K562 (cell line): ENCODE measurements at regions not wholly inside any gene's neighbourhood (a gene's known extent, or its start where the extent isn't known, plus 50 kb on each side); places are given as distances from the start of the nearest gene placed in this dataset.

Experiments
- ATAC-seq: fragments of 200-7000 bp; cut with Tn5 transposase; 3 replicates; pipeline ENCODE4 v1.9.1; 2020; ENCODE audit warnings: moderate library complexity
- BruUV-seq: library from RNA; stranded (reverse); fragments of 400-500 nt; replicated peaks from 2 replicates; lab custom pipeline; 2021; lab: Mats Ljungman, UMichigan
- CTCF ChIA-PET: fragments of 300-600 bp; formaldehyde crosslinking; extraction: SDS; loops from one replicate; lab custom pipeline; 2021; ENCODE audit warnings: low intra/inter-chr PET ratio; lab: Yijun Ruan, JAX
- POLR2A ChIA-PET: fragments of 300-600, 350-650 bp; sonication (Branson Sonifier 250); formaldehyde crosslinking; extraction: SDS; loops from one replicate; lab custom pipeline; 2021; ENCODE audit warnings: antibody characterized with exemption, inconsistent platforms; lab: Yijun Ruan, JAX
- DNase-seq, 4 experiments: peaks; one replicate each; pipeline versions ENCODE4 v3.0.0 to v3.0.0-alpha.2; 2011 to 2018; ENCODE audit warnings: low spot score in 3 of 4, mixed read lengths in 3 of 4; ENCODE audit errors: extremely low read depth in 1 of 4
- FAIRE-seq: peaks from 2 replicates; lab custom pipeline; 2011; peaks lifted over from hg19 to GRCh38; lab: Jason Lieb, UNC
- H2AFZ ChIP-seq: 2 replicates; pipeline ENCODE4 v1.6.0; 2011; ENCODE audit warnings: low read depth, low read length, control low read depth, inconsistent platforms
- H3K27ac ChIP-seq: fragments of 200-600 bp; 3 replicates; pipeline ENCODE4 v1.8.0; 2011; ENCODE audit warnings: low read depth, mild to moderate bottlenecking, control low read depth, inconsistent platforms, low read length, moderate library complexity, mixed read lengths; ENCODE audit errors: extremely low read depth
- H3K27me3 ChIP-seq, 2 experiments: fragments of 300-600 bp in 1 of 2; 2 replicates in 1 of 2; 3 replicates in 1 of 2; pipeline versions ENCODE4 v1.6.0 to v1.8.0; 2011; ENCODE audit warnings: inconsistent platforms in 2 of 2, low read length in 2 of 2, mild to moderate bottlenecking in 1 of 2, mixed read lengths in 1 of 2, moderate library complexity in 1 of 2; ENCODE audit not compliant: control insufficient read depth in 2 of 2, insufficient read depth in 2 of 2
- H3K36me3 ChIP-seq: fragments of 300-600 bp; 3 replicates; pipeline ENCODE4 v1.8.0; 2011; ENCODE audit warnings: mild to moderate bottlenecking, low read length, inconsistent platforms; ENCODE audit not compliant: control insufficient read depth, insufficient read depth
- H3K4me1 ChIP-seq, 2 experiments: fragments of 200-600 bp in 1 of 2; replicated peaks in 1 of 2; 2 replicates in 1 of 2; 3 replicates in 1 of 2; pipeline versions ENCODE4 v1.5.1 to v1.8.0; 2011; ENCODE audit warnings: inconsistent platforms in 2 of 2, low read length in 2 of 2, mild to moderate bottlenecking in 1 of 2, mixed read lengths in 1 of 2, moderate library complexity in 1 of 2; ENCODE audit not compliant: control insufficient read depth in 2 of 2, insufficient read depth in 2 of 2
- H3K4me2 ChIP-seq: 2 replicates; pipeline ENCODE4 v1.6.1; 2011; ENCODE audit warnings: low read length, control low read depth, inconsistent platforms, mixed read lengths; ENCODE audit not compliant: insufficient read depth
- H3K4me3 ChIP-seq: fragments of 200-600 bp; sonication (generic), shearing (Covaris generic); 2 replicates; pipeline ENCODE4 v1.5.1; 2016; ENCODE audit warnings: control low read depth, inconsistent platforms
- H3K79me2 ChIP-seq: fragments of 200-600 bp; 3 replicates; pipeline ENCODE4 v1.8.0; 2011; ENCODE audit warnings: low read length, inconsistent platforms; ENCODE audit not compliant: control insufficient read depth, insufficient read depth
- H3K9ac ChIP-seq, 2 experiments: 2 replicates each; pipeline versions ENCODE4 v1.6.0 to v1.6.1; 2011; ENCODE audit warnings: low read depth in 2 of 2, low read length in 2 of 2, control low read depth in 1 of 2, inconsistent platforms in 1 of 2, mild to moderate bottlenecking in 1 of 2, mixed read lengths in 1 of 2; ENCODE audit not compliant: insufficient read depth in 1 of 2
- H3K9me1 ChIP-seq: one replicate; pipeline ENCODE4 v1.6.0; 2011; ENCODE audit warnings: inconsistent platforms, mild to moderate bottlenecking, low read length, moderate library complexity; ENCODE audit not compliant: control insufficient read depth, insufficient read depth
- H3K9me3 ChIP-seq: replicated peaks from 2 replicates; pipeline ENCODE4 v1.5.1; 2011; ENCODE audit warnings: low read depth, low read length, inconsistent platforms; ENCODE audit not compliant: control insufficient read depth, insufficient read depth
- H4K20me1 ChIP-seq: replicated peaks from 2 replicates; pipeline ENCODE4 v1.6.1; 2011; ENCODE audit warnings: low read length, inconsistent platforms, mixed read lengths; ENCODE audit not compliant: control insufficient read depth, insufficient read depth
- ARID2 ChIP-seq: fragments of 450-650 bp; IDR thresholded peaks from 2 replicates; pipeline ENCODE4 v1.6.1; 2017; ENCODE audit warnings: antibody characterized with exemption, mild to moderate bottlenecking
- E2F6 ChIP-seq, 2 experiments: IDR thresholded peaks; 2 replicates each; pipeline ENCODE4 v1.6.1; 2011; ENCODE audit warnings: borderline replicate concordance in 1 of 2, control low read depth in 1 of 2, low read depth in 1 of 2, low read length in 1 of 2, mild to moderate bottlenecking in 1 of 2, mixed read lengths in 1 of 2, moderate library complexity in 1 of 2; ENCODE audit not compliant: insufficient read depth in 1 of 2, insufficient read length in 1 of 2, poor library complexity in 1 of 2, severe bottlenecking in 1 of 2; ENCODE audit errors: extremely low read depth in 1 of 2
- FOXP1 ChIP-seq: sonication (generic); formaldehyde crosslinking; IDR thresholded peaks from 2 replicates; pipeline ENCODE4 v1.8.0; 2022; ENCODE audit warnings: mild to moderate bottlenecking, missing genetic modification reagents
- KAT8 ChIP-seq: fragments of 450-650 bp; IDR thresholded peaks from 2 replicates; pipeline ENCODE4 v1.6.1; 2016; ENCODE audit warnings: low read depth, mild to moderate bottlenecking
- NCOA2 ChIP-seq, 2 experiments: fragments of 450-650 bp; IDR thresholded peaks; 2 replicates each; pipeline ENCODE4 v1.6.1; 2018; ENCODE audit warnings: mild to moderate bottlenecking in 2 of 2, moderate library complexity in 1 of 2; ENCODE audit not compliant: partially characterized antibody in 2 of 2
- POLR2A ChIP-seq: fragments of 450-650 bp; conservative IDR thresholded peaks from 2 replicates; pipeline ENCODE4 v1.6.1; 2016
- POLR2B ChIP-seq: fragments of 450-650 bp; IDR thresholded peaks from 2 replicates; pipeline ENCODE4 v1.6.1; 2018; ENCODE audit warnings: low read depth; ENCODE audit not compliant: partially characterized antibody
- RHOXF2B ChIP-seq: fragments of 250-450 bp; sonication (Bioruptor Pico); conservative IDR thresholded peaks from 2 replicates; pipeline ENCODE4 v1.5.1; 2021
- SP1 ChIP-seq: sonication (generic); formaldehyde crosslinking; IDR thresholded peaks from 2 replicates; pipeline ENCODE4 v1.8.1; 2022; ENCODE audit warnings: mild to moderate bottlenecking, missing genetic modification reagents
- SP2 ChIP-seq: IDR thresholded peaks from 2 replicates; pipeline ENCODE4 v1.6.1; 2011; ENCODE audit warnings: mild to moderate bottlenecking, low read depth, low read length, moderate library complexity; ENCODE audit not compliant: poor library complexity, severe bottlenecking; ENCODE audit errors: extremely low read depth
- TSC22D4 ChIP-seq: fragments of 450-650 bp; IDR thresholded peaks from 2 replicates; pipeline ENCODE4 v1.6.1; 2016; ENCODE audit warnings: missing genetic modification characterization, missing biosample characterization, control low read depth
- TSHZ1 ChIP-seq: fragments of 250-450 bp; sonication (Bioruptor Pico); IDR thresholded peaks from 2 replicates; pipeline ENCODE4 v1.4.0; 2020; ENCODE audit warnings: mild to moderate bottlenecking, moderate library complexity
- USF2 ChIP-seq: sonication (generic); formaldehyde crosslinking; IDR thresholded peaks from 2 replicates; pipeline ENCODE4 v1.5.0; 2020; ENCODE audit warnings: missing genetic modification reagents
- ZNF140 ChIP-seq: fragments of 250-450 bp; sonication (Bioruptor Pico); IDR thresholded peaks from 2 replicates; pipeline ENCODE4 v1.8.0; 2021; ENCODE audit warnings: moderate library complexity, mild to moderate bottlenecking, inconsistent platforms
- ZNF740 ChIP-seq, 3 experiments: fragments of 200-800 bp in 1 of 3; sonication (Bioruptor generic) in 1 of 3; sonication (generic) in 1 of 3; formaldehyde crosslinking in 1 of 3; IDR thresholded peaks; 2 replicates each; pipeline versions ENCODE4 v1.6.1 to v1.8.0; 2016 to 2022; ENCODE audit warnings: mild to moderate bottlenecking in 2 of 3, missing compliant biosample characterization in 2 of 3, missing genetic modification characterization in 2 of 3, missing genetic modification reagents in 1 of 3
- WGBS: fragments of 100-300 bp; shearing (Covaris generic); methylation state at CpG from one replicate; pipeline ENCODE4 v1.1.6; 2016; ENCODE audit warnings: low coverage, mixed read lengths; ENCODE audit not compliant: insufficient coverage; ENCODE audit errors: missing lambda C conversion rate; 5-methylcytosine and 5-hydroxymethylcytosine counted together
- in situ Hi-C: fragments of 300-500 bp; cut with MboI; formaldehyde crosslinking; loops from 4 replicates; pipeline ENCODE4 v1.15.0; 2018; ENCODE audit warnings: inconsistent platforms, mixed read lengths
- intact Hi-C: fragments of 100-400 bp; cut with micrococcal nuclease; formaldehyde crosslinking; loops from 2 replicates; pipeline ENCODE4 v1.14.2; 2022

- TF ChIP-seq SP2: no peak
- TF ChIP-seq POLR2B: no peak
These were observed 232.1 kb upstream of the SEMA3C start (continued) for GRCh38 chr7:81150951-81151361.

GRCh38 chr7:81143856-81144255, 225.0 kb upstream of the SEMA3C start:
- H2AFZ ChIP-seq: no peak overlapping the region
- WGBS: 11% methylated on average over 2 of the region's 2 CpGs
- in situ Hi-C loops: no loop called here
- TF ChIP-seq SP1 (CRISPR knock-in tag): no peak
- no peak for TF ChIP-seq FOXP1 (CRISPR knock-in tag)
- TF ChIP-seq ZNF140 (CRISPR knock-in tag): no peak
- TF ChIP-seq TSHZ1 (CRISPR knock-in tag): no peak
- TF ChIP-seq USF2: no peak
- TF ChIP-seq E2F6 (IDR thresholded peaks at IDR 0.05; ENCODE audit: borderline replicate concordance in 1 of 2, extremely low read depth in 1 of 2, insufficient read depth in 1 of 2, insufficient read length in 1 of 2, low read depth in 1 of 2, low read length in 1 of 2, poor library complexity in 1 of 2, severe bottlenecking in 1 of 2): no peak
- no peak for TF ChIP-seq ARID2
- no peak for TF ChIP-seq TSC22D4
- TF ChIP-seq KAT8: no peak
- no peak for TF ChIP-seq NCOA2 (IDR thresholded peaks at IDR 0.05; ENCODE audit: partially characterized antibody in 2 of 2)
- no peak for TF ChIP-seq RHOXF2B (CRISPR knock-in tag)
- TF ChIP-seq ZNF740 (CRISPR knock-in tag; IDR thresholded peaks at IDR 0.05): no peak
- no peak for TF ChIP-seq ZNF740 (tag; IDR thresholded peaks at IDR 0.05)
- TF ChIP-seq POLR2A: no peak
- no peak overlapping the region for H3K4me3 ChIP-seq
- no peak overlapping the region for H3K27ac ChIP-seq
- H3K36me3 ChIP-seq: no peaks in the 10 kb centered on the region
- H3K9me1 ChIP-seq: no peaks in the 10 kb centered on the region
- DNase-seq (no peak), FAIRE-seq (no peak), ATAC-seq (no peak)
- H3K9me3 ChIP-seq: no peaks in the 10 kb centered on the region
- no peak overlapping the region for H3K9ac ChIP-seq
- no peaks in the 10 kb centered on the region for H3K27me3 ChIP-seq
- H3K79me2 ChIP-seq: no peaks in the 10 kb centered on the region
- no peaks in the 10 kb centered on the region for H4K20me1 ChIP-seq
- no TSS peak for BruUV-seq
- POLR2A ChIA-PET: no interaction called here
- no peak overlapping the region for H3K4me2 ChIP-seq
- no peaks in the 10 kb centered on the region for H3K4me1 ChIP-seq
- CTCF ChIA-PET: no interaction called here
- intact Hi-C loops: no loop called here
